ENCODE measurements at regions not wholly inside any gene's neighbourhood (a gene's known extent, or its start where the extent isn't known, plus 50 kb on each side); places are given as distances from the start of the nearest gene placed in this dataset.

- TF ChIP-seq CTCF (IDR thresholded peaks at IDR 0.05) (no peak), POLR2A (IDR thresholded peaks at IDR 0.05) (no peak)
Measured at GRCh38 chr6:169921853-169922824, 170.7 kb downstream of the ERMARD start.

Data from testis (tissue), 2 donors.